ENCODE measurements at regions not wholly inside any gene's neighbourhood (a gene's known extent, or its start where the extent isn't known, plus 50 kb on each side); places are given as distances from the start of the nearest gene placed in this dataset.

- TF ChIP-seq, protein P1, sequence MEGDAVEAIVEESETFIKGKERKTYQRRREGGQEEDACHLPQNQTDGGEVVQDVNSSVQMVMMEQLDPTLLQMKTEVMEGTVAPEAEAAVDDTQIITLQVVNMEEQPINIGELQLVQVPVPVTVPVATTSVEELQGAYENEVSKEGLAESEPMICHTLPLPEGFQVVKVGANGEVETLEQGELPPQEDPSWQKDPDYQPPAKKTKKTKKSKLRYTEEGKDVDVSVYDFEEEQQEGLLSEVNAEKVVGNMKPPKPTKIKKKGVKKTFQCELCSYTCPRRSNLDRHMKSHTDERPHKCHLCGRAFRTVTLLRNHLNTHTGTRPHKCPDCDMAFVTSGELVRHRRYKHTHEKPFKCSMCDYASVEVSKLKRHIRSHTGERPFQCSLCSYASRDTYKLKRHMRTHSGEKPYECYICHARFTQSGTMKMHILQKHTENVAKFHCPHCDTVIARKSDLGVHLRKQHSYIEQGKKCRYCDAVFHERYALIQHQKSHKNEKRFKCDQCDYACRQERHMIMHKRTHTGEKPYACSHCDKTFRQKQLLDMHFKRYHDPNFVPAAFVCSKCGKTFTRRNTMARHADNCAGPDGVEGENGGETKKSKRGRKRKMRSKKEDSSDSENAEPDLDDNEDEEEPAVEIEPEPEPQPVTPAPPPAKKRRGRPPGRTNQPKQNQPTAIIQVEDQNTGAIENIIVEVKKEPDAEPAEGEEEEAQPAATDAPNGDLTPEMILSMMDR (IDR thresholded peaks at IDR 0.05): no peak
- TF ChIP-seq POLR2A (IDR thresholded peaks at IDR 0.05): no peak
- TF ChIP-seq POLR2AphosphoS5 (IDR thresholded peaks at IDR 0.05): no peak
Observed at GRCh38 chr14:37673439-37673838, 78.0 kb downstream of the TTC6 start.
